Endothelial cell of umbilical vein (primary cell): ENCODE measurements at regions not wholly inside any gene's neighbourhood (a gene's known extent, or its start where the extent isn't known, plus 50 kb on each side); places are given as distances from the start of the nearest gene placed in this dataset.

Experiments
- BruUV-seq: library from RNA; stranded (reverse); fragments of 400-500 nt; replicated peaks from 2 replicates; lab custom pipeline; 2021; lab: Mats Ljungman, UMichigan
- CTCF ChIA-PET: fragments of 300-600, 350-600 bp; sonication (Branson Sonifier 250); formaldehyde crosslinking; loops from one replicate; lab custom pipeline; 2021; ENCODE audit warnings: antibody characterized with exemption, inconsistent platforms; lab: Charles Lee
- POLR2A ChIA-PET: fragments of 300-600, 350-600 bp; sonication (Branson Sonifier 250); formaldehyde crosslinking; loops from one replicate; lab custom pipeline; 2021; ENCODE audit warnings: antibody characterized with exemption, inconsistent platforms; lab: Charles Lee
- DNase-seq: peaks from one replicate; pipeline ENCODE4 v3.0.0-alpha.2; 2011; ENCODE audit warnings: low read depth, low spot score
- FAIRE-seq: peaks from 2 replicates; lab custom pipeline; 2011; peaks lifted over from hg19 to GRCh38; lab: Jason Lieb, UNC
- H2AFZ ChIP-seq: 2 replicates; pipeline ENCODE4 v1.6.0; 2012; ENCODE audit warnings: low read depth, low read length, control low read depth, inconsistent platforms
- H3K27ac ChIP-seq: 2 replicates; pipeline ENCODE4 v1.5.1; 2011; ENCODE audit warnings: low read depth, mild to moderate bottlenecking, control low read depth, low read length, moderate library complexity; ENCODE audit not compliant: insufficient read depth
- H3K27me3 ChIP-seq, 2 experiments: 2 replicates each; pipeline versions ENCODE4 v1.6.0 to v1.6.1; 2011; ENCODE audit warnings: low read length in 2 of 2, mixed read lengths in 1 of 2; ENCODE audit not compliant: control insufficient read depth in 2 of 2, insufficient read depth in 2 of 2
- H3K36me3 ChIP-seq, 2 experiments: 2 replicates in 1 of 2; 3 replicates in 1 of 2; pipeline ENCODE4 v1.5.1; 2011; ENCODE audit warnings: low read length in 2 of 2, mild to moderate bottlenecking in 1 of 2, moderate library complexity in 1 of 2; ENCODE audit not compliant: control insufficient read depth in 2 of 2, insufficient read depth in 2 of 2; ENCODE audit errors: extremely low read depth in 1 of 2
- H3K4me1 ChIP-seq: 3 replicates; pipeline ENCODE4 v1.5.1; 2011; ENCODE audit warnings: mild to moderate bottlenecking, low read length; ENCODE audit not compliant: control insufficient read depth, insufficient read depth; ENCODE audit errors: extremely low read depth
- H3K4me2 ChIP-seq: 2 replicates; pipeline ENCODE4 v1.6.1; 2011; ENCODE audit warnings: low read length, control low read depth, mixed read lengths; ENCODE audit not compliant: insufficient read depth
- H3K4me3 ChIP-seq, 3 experiments: fragments of 200-600 bp in 1 of 3; sonication (generic), shearing (Covaris generic) in 1 of 3; replicated peaks in 1 of 3; 2 replicates each; pipeline ENCODE4 v1.5.1; 2011 to 2016; ENCODE audit warnings: control low read depth in 3 of 3, low read length in 3 of 3, mild to moderate bottlenecking in 2 of 3, inconsistent platforms in 1 of 3, low read depth in 1 of 3, moderate library complexity in 1 of 3; ENCODE audit not compliant: insufficient read depth in 1 of 3
- H3K79me2 ChIP-seq: 2 replicates; pipeline ENCODE4 v1.6.0; 2012; ENCODE audit warnings: low read length, inconsistent platforms; ENCODE audit not compliant: control insufficient read depth, insufficient read depth
- H3K9ac ChIP-seq: replicated peaks from 2 replicates; pipeline ENCODE3; 2011; ENCODE audit warnings: low read length, control low read depth; ENCODE audit not compliant: insufficient read depth; ENCODE audit errors: extremely low read depth
- H3K9me1 ChIP-seq: replicated peaks from 3 replicates; pipeline ENCODE4 v1.6.0; 2011; ENCODE audit warnings: mild to moderate bottlenecking, low read length; ENCODE audit not compliant: control insufficient read depth, insufficient read depth; ENCODE audit errors: extremely low read depth
- H3K9me3 ChIP-seq: replicated peaks from 2 replicates; pipeline ENCODE4 v1.5.1; 2012; ENCODE audit warnings: low read length, inconsistent platforms; ENCODE audit not compliant: control insufficient read depth, insufficient read depth
- H4K20me1 ChIP-seq: replicated peaks from 2 replicates; pipeline ENCODE3; 2011; ENCODE audit warnings: mild to moderate bottlenecking, low read length; ENCODE audit not compliant: control insufficient read depth, insufficient read depth; ENCODE audit errors: extremely low read depth
- CTCF ChIP-seq, 2 donors: IDR thresholded peaks; 1 replicate in 1 of 2; 2 replicates in 1 of 2; pipeline ENCODE4 v1.5.1; 2011; ENCODE audit warnings: low read length in 2 of 2, mild to moderate bottlenecking in 2 of 2, moderate library complexity in 2 of 2, control low read depth in 1 of 2, inconsistent platforms in 1 of 2, low read depth in 1 of 2; ENCODE audit not compliant: insufficient read depth in 1 of 2; ENCODE audit errors: extremely low read depth in 1 of 2
- EZH2 ChIP-seq: IDR thresholded peaks from 2 replicates; pipeline ENCODE4 v1.6.1; 2012; ENCODE audit warnings: borderline replicate concordance, low read depth, mild to moderate bottlenecking, moderate library complexity, low read length, inconsistent platforms; ENCODE audit not compliant: severe bottlenecking
- FOS ChIP-seq: IDR thresholded peaks from 2 replicates; pipeline ENCODE4 v1.6.1; 2011; ENCODE audit warnings: mild to moderate bottlenecking, low read length, moderate library complexity, borderline replicate concordance; ENCODE audit not compliant: insufficient read depth
- GATA2 ChIP-seq: IDR thresholded peaks from 2 replicates; pipeline ENCODE4 v1.7.0; 2011; ENCODE audit warnings: low read depth, mild to moderate bottlenecking, moderate library complexity, mixed read lengths, low read length; ENCODE audit not compliant: insufficient read length, insufficient read depth
- JUN ChIP-seq: IDR thresholded peaks from 2 replicates; pipeline ENCODE4 v1.6.1; 2011; ENCODE audit warnings: borderline replicate concordance, low read depth; ENCODE audit not compliant: insufficient read length, insufficient read depth
- MAX ChIP-seq: IDR thresholded peaks from 2 replicates; pipeline ENCODE4 v1.6.1; 2011; ENCODE audit not compliant: insufficient read depth, insufficient read length
- MYC ChIP-seq: IDR thresholded peaks from one replicate; pipeline ENCODE4 v1.6.1; 2011; ENCODE audit warnings: mild to moderate bottlenecking, low read depth, low read length
- POLR2A ChIP-seq: IDR thresholded peaks from 2 replicates; pipeline ENCODE4 v1.6.1; 2012; ENCODE audit warnings: low read depth, mild to moderate bottlenecking, control low read depth, low read length
- POLR2AphosphoS5 ChIP-seq: IDR thresholded peaks from 2 replicates; pipeline ENCODE4 v1.6.1; 2012; ENCODE audit warnings: low read depth, mild to moderate bottlenecking, control low read depth, low read length, moderate library complexity; ENCODE audit not compliant: insufficient read depth
- dilution Hi-C: fragments of 300-500 bp; cut with MboI; formaldehyde crosslinking; loops from one replicate; pipeline ENCODE4 v1.15.0; 2019; ENCODE audit warnings: low sequenced_read_pairs; ENCODE audit not compliant: extremely low pct_ligation_motif_present
- intact Hi-C: fragments of 100-400 bp; cut with micrococcal nuclease; formaldehyde crosslinking; loops from one replicate; pipeline ENCODE4 v1.10.0; 2022

- no peak overlapping the region for H3K4me3 ChIP-seq
- no peaks in the 10 kb centered on the region for H3K27me3 ChIP-seq
- no peak overlapping the region for H2AFZ ChIP-seq
- no TSS peak for BruUV-seq
- no peaks in the 10 kb centered on the region for H3K36me3 ChIP-seq
- intact Hi-C loops: no loop called here
- no peaks in the 10 kb centered on the region for H3K9me1 ChIP-seq
- no peaks in the 10 kb centered on the region for H4K20me1 ChIP-seq
- no peak overlapping the region for H3K4me2 ChIP-seq
- POLR2A ChIA-PET: no interaction called here
- no peak overlapping the region for H3K9ac ChIP-seq
- no peak overlapping the region for H3K27ac ChIP-seq
- no peaks in the 10 kb centered on the region for H3K79me2 ChIP-seq
- no peaks in the 10 kb centered on the region for H3K9me3 ChIP-seq
- no peak for TF ChIP-seq FOS
- TF ChIP-seq MYC: no peak
- no peak for TF ChIP-seq CTCF (IDR thresholded peaks at IDR 0.05; ENCODE audit: extremely low read depth in 1 of 2, insufficient read depth in 1 of 2, low read depth in 1 of 2, low read length in 2 of 2)
- no peak for TF ChIP-seq JUN
- TF ChIP-seq MAX: no peak
- TF ChIP-seq GATA2: no peak
- no peak for TF ChIP-seq POLR2AphosphoS5
- no peak for TF ChIP-seq POLR2A
- TF ChIP-seq EZH2: no peak
- CTCF ChIA-PET: interaction anchor here (0.7 kb wide), 1 partner anchor 11 kb away, joined by 3 read pairs; no protein-coding TSS in a partner anchor
- no peak for DNase-seq
- no peak for FAIRE-seq
- dilution Hi-C loops: no loop called here
- no peaks in the 10 kb centered on the region for H3K4me1 ChIP-seq
These were observed 55.2 kb upstream of the ACTBL2 start for GRCh38 chr5:57537811-57538210.
